HFF-Myc (cell line): ENCODE measurements at regions not wholly inside any gene's neighbourhood (a gene's known extent, or its start where the extent isn't known, plus 50 kb on each side); places are given as distances from the start of the nearest gene placed in this dataset.

Source experiments
- DNase-seq: peaks from one replicate; pipeline ENCODE4 v3.0.0-alpha.2; 2011; ENCODE audit warnings: low read depth; ENCODE audit errors: extremely low read depth
- H3K4me3 ChIP-seq: replicated peaks from 2 replicates; pipeline ENCODE4 v1.5.1; 2011; ENCODE audit warnings: low read depth, mild to moderate bottlenecking, control low read depth, low read length
- CTCF ChIP-seq: IDR thresholded peaks from 2 replicates; pipeline ENCODE4 v1.5.1; 2012; ENCODE audit warnings: mild to moderate bottlenecking, low read depth, low read length, control low read depth; ENCODE audit errors: missing control alignments

- peak; percentile 71 for TF ChIP-seq CTCF
- peak; percentile 7 for DNase-seq
- no peak overlapping the region for H3K4me3 ChIP-seq
Measured at GRCh38 chr13:105410602-105411001, 1124.9 kb downstream of the EFNB2 start.

GRCh38 chr13:105406551-105406950 is 1128.9 kb downstream of the EFNB2 start:
- no peak for TF ChIP-seq CTCF
- DNase-seq, result no peak
- H3K4me3 ChIP-seq, result no peak overlapping the region

GRCh38 chr13:105403086-105403485 is 1132.4 kb downstream of the EFNB2 start:
- H3K4me3 ChIP-seq, result no peak overlapping the region
- DNase-seq, result no peak
- TF ChIP-seq CTCF, result no peak

GRCh38 chr13:105395041-105395440 is 1140.4 kb downstream of the EFNB2 start:
- H3K4me3 ChIP-seq, result no peak overlapping the region
- TF ChIP-seq CTCF, result no peak
- DNase-seq, result no peak

DNA sequence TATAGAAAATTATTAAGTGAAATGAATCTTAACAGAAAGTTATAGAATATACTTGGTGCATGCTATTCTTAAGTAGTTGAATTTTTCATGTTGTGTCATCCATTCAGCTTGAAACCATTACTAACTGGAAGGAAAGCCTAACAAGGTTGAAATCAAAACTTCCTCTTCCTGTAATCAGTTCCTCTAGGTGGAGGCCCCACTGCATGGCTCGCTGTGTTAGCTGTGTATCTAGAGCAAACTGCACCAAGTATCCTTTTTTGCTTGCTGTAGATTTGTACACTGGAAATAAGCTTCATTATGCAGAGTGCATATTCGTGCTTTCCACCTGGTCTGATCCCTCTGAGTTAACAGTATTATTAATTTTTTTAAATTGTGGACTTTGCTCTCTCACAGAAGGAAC is 1146.1 kb downstream of the EFNB2 start:
- no peak for TF ChIP-seq CTCF
- DNase-seq, result no peak
- H3K4me3 ChIP-seq, result no peak overlapping the region

- H3K4me3 ChIP-seq, result no peak overlapping the region
- TF ChIP-seq CTCF, result no peak
- no peak for DNase-seq
Measured at GRCh38 chr13:105377452-105377851, 1158.0 kb downstream of the EFNB2 start.

GRCh38 chr13:105370011-105370650 is 1165.3 kb downstream of the EFNB2 start:
- no peak overlapping the region for H3K4me3 ChIP-seq
- DNase-seq, result no peak
- TF ChIP-seq CTCF, result no peak
